NCI-H1092 treated with DMSO at 0.1 percent for 48 hours (cell line): ENCODE measurements at regions not wholly inside any gene's neighbourhood (a gene's known extent, or its start where the extent isn't known, plus 50 kb on each side); places are given as distances from the start of the nearest gene placed in this dataset.
"Not testable (repeated sequence)": the region's sequence is repeated elsewhere in the genome, so short reads cannot be mapped to it uniquely, and the experiment has no call there.

Experiments
- DNase-seq: peaks from one replicate; lab custom pipeline; 2025; lab: John Stamatoyannopoulos, UW

DNA sequence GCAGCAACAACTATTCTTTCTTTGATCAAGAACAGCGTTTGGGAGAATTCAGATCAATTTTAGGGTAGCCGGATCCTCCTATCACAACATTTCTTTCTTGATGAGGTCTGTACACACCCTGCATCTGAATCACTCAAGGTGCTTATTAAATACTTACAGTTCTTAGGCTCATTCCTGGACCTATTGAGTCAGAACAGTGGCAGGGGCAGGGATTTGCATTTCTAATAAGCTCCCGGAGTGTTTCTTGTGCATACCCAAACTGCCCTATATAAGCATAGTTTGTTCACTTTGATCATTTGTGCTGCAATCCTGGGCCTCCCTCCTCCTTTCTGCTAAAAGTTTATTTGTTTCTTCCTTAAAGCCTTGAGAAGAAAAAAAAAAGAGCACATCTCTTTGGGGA is 80.5 kb upstream of the RPH3A start:
- no peak for DNase-seq

DNA sequence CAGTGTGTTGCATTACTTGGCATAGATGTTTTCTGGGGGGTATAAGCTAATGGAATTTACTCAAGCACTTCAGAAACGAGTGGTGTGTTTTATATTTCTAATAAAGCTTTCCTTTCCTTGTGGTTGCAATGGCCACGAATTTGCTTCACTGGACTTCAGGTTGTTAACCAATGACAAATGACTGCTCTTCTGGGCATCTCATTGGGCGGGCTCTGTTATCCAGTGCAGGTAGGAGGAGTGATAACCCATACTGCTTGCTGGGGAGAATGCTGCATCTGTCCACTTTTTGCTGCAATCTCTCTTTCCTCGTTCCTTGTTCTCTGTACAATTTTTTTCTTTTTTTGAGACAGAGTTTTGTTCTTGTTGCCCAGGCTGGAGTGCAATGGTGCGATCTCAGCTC is 80.0 kb upstream of the RPH3A start:
- DNase-seq = no peak

DNA sequence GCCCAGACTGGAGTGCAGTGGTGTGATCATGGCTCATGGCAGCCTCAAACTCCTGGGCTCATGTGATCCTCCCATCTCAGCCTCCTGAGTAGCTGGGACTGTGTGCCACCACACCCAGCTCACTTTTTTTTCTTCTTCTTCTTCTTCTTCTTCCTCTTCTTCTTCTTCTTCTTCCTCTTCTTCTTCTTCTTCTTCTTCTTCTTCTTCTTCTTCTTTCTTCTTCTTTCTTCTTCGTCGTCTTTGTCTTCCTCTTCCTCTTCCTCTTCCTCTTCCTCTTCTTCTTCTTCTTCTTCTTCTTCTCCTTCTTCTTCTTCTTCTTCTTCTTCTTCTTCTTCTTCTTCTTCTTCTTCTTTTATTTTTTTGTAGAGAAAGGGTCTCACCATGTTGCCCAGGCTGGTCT is 78.8 kb upstream of the RPH3A start:
- DNase-seq = not testable (repeated sequence)

DNA sequence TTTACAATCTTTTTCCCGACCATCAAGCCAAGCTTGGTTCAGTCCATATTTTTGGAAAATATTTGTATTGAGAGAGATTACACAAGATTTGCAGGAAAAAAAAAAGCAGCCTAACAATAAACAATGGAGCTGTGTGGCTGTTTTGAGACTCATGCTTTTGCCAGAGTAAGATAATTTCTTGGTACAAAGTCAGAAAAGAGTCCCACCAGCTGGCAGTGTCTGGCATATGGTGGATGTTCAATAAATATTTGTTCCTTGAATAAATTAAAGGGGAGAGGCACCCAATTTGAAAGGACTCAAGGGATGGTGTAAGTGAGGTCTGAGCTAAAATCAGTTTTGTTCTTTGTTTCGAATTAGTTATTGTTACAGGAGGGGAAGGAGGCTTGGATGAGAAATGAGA is 78.1 kb upstream of the RPH3A start:
- no peak for DNase-seq

DNA sequence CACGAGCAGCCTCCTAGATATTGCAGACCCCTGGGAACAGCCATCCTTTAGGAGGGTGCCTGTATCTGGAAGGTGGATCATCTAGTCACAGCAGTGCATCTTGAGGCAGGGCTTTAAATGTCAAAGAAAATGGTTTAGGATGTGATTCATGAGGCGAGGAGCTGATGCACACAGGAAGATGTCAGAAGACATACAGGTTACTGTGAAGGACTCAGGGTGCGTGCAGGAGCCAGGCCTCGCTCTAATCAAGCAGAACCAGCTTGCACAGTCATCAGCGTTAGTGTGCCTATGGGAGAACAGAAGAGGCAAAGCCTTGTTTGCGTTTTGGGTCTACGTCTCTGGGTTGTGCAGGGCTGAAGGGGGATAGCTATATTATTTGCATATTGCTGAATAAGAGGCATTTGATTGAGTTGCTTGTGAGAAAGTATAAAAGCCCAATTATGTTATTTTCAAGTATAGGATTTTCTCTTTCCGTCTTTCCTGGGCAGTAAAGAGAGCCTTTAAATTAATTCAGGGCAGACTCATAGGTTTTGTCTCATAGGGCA is 77.3 kb upstream of the RPH3A start:
- no peak for DNase-seq

GRCh38 chr12:112716099-112717093 is 75.2 kb upstream of the RPH3A start:
- DNase-seq = no peak

GRCh38 chr12:112728864-112729263 is 62.7 kb upstream of the RPH3A start:
- no peak for DNase-seq

DNA sequence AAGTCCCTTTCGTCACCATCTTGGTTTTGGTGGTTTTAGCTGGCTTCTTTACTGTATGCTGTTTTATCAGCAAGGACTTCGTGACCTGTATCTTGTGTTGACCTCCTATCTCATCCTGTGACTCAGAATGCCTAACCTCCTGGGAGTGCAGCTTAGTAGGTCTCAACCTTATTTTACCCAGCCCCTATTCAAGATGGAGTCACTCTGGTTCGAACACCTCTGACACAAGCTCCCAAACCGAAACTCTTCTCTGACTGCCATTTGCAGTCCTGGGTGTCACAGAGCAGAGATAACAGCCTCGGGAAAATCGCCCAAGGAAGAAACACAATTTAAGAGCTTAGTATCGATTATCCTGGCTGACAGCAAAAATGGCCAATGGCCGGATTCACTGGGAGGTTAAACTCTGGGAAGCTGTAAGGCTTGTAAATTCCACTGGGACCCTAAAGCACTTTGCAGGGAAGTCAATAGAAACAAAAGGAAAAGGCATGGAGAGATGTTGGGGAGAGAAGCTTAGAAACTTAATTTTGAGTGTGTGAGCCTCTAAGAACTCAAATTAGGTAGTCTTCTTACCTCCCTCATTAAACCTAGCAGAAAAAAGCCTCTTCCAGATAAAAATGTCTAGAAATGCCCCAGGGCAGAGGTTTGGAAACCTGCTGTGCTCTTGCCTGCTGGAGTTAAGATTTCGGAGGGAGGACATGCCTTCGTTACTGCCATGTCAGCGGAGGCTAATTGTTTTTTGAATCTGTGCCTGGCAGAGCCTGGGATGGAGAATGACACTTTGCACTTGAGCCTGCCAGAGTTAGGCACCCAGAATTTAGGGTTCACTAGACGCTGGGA is 56.5 kb upstream of the RPH3A start:
- DNase-seq = no peak

DNA sequence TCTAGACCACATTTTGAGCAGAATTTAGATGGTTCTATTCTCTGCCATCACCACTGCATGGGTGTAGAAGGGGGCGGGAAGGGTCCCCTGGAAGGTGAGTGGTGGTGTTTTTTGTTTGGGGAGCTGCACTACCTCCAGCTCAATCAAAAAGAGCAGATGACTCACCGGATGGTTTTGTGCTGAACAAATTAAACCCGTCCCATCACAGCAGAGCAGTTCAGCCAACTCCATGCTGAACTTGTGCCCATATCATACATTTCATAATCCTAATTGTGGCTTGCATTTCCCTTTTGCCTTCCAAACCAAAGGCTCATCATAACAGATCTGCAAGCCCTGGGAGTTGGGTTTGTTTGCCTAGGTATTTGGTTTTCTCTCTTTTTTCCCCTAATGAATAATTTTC is 53.0 kb upstream of the RPH3A start:
- no peak for DNase-seq

- no peak for DNase-seq
Observed at GRCh38 chr12:112740387-112740934, 51.1 kb upstream of the RPH3A start.

- no peak for DNase-seq
Observed at GRCh38 chr12:112741106-112741505, 50.4 kb upstream of the RPH3A start.
